ENCODE measurements at regions not wholly inside any gene's neighbourhood (a gene's known extent, or its start where the extent isn't known, plus 50 kb on each side); places are given as distances from the start of the nearest gene placed in this dataset.

DNA sequence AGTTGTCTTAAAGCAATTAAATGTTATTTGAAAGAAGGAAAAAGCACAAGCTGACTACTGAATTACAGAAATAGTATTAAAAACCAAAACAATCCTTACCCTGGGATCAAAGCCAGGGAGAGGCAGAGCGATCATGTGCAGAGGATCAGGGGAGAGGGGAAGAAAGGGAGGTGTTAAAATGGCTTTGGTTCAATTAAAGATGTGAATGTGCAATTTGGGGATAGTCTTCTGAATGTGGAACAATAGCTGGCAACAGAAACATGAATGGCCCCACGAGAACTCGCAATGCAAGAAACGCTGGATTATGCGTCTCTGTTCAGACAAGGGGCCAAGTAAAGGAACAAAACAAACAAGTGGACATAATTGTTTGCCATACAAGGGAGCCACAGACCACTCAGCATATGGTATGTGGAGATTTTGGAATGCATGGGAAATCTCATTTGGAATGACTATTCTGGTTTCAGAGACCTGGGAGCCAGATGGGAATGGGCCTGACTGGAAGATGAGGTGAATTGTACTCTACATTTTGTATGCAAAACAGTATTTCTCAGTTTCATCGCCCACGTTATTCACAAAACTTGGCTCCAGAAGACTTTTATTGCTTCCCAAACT lies 155.4 kb downstream of the SLC4A3 start:
- no peaks in the 10 kb centered on the region for H3K36me3 ChIP-seq (ENCODE audit: control insufficient read depth, low read length)
- H3K4me1 ChIP-seq (ENCODE audit: control insufficient read depth, low read length), result no peaks in the 10 kb centered on the region
- H3K9me2 ChIP-seq (replicated peaks; ENCODE audit: control insufficient read depth, low read length), result no peaks in the 10 kb centered on the region
- H3F3A ChIP-seq (ENCODE audit: control insufficient read depth, insufficient read depth), result no peaks in the 10 kb centered on the region
- no peak overlapping the region for H3K4me3 ChIP-seq (ENCODE audit: low read length)
- H3K27me3 ChIP-seq (ENCODE audit: control insufficient read depth, low read length), result no peaks in the 10 kb centered on the region
- no peaks in the 10 kb centered on the region for H3K79me2 ChIP-seq (ENCODE audit: control insufficient read depth, low read length)
- no peak overlapping the region for H3K27ac ChIP-seq (ENCODE audit: low read depth, low read length)
- TF ChIP-seq, protein P1, sequence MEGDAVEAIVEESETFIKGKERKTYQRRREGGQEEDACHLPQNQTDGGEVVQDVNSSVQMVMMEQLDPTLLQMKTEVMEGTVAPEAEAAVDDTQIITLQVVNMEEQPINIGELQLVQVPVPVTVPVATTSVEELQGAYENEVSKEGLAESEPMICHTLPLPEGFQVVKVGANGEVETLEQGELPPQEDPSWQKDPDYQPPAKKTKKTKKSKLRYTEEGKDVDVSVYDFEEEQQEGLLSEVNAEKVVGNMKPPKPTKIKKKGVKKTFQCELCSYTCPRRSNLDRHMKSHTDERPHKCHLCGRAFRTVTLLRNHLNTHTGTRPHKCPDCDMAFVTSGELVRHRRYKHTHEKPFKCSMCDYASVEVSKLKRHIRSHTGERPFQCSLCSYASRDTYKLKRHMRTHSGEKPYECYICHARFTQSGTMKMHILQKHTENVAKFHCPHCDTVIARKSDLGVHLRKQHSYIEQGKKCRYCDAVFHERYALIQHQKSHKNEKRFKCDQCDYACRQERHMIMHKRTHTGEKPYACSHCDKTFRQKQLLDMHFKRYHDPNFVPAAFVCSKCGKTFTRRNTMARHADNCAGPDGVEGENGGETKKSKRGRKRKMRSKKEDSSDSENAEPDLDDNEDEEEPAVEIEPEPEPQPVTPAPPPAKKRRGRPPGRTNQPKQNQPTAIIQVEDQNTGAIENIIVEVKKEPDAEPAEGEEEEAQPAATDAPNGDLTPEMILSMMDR (IDR thresholded peaks at IDR 0.05; ENCODE audit: low read depth, low read length, poor library complexity, severe bottlenecking), result no peak
- no peak for TF ChIP-seq EZH2phosphoT487 (IDR thresholded peaks at IDR 0.05; ENCODE audit: borderline replicate concordance, low read length)
- no peaks in the 10 kb centered on the region for H4K20me1 ChIP-seq (ENCODE audit: control insufficient read depth, insufficient read depth, low read depth, low read length)
- H3K9me3 ChIP-seq (ENCODE audit: control insufficient read depth, insufficient read depth, low read length), result no peaks in the 10 kb centered on the region
- no peak overlapping the region for H3K4me2 ChIP-seq (ENCODE audit: low read length)

DNA sequence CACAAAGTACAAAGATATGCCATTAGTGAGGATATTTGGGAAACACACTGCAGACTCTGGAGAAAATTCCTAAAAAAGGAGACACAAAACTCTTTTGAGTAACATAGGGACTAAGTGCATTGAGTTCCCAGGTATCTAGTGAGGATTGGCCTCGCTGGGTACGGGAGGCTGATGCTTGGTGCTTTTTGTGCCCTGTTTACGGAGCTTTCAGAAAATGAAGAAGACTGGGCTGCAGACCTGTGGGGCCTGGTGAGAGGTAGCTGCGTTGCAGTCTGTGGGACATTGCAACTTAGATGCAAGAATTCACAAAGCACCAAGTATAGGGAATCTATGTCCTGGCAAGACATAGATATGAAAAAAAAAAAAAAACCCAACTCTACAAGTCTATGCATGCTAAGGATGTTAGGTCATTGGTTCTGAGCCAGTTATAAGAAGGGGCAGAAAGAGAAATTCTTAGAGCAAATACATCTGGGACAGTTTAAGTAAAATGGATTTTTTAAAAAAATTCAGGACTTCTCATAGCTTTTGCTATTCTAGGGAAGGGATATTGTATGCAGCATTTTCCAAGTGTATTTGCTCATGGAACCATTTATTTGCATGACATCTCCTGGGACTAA lies 156.0 kb downstream of the SLC4A3 start:
- TF ChIP-seq, protein P1 (IDR thresholded peaks at IDR 0.05; ENCODE audit: low read depth, low read length, poor library complexity, severe bottlenecking), result no peak
- no peak for TF ChIP-seq EZH2phosphoT487 (IDR thresholded peaks at IDR 0.05; ENCODE audit: borderline replicate concordance, low read length)
- Histone ChIP-seq H3K4me1 (ENCODE audit: control insufficient read depth, low read length) (no peaks in the 10 kb centered on the region), H3F3A (ENCODE audit: control insufficient read depth, insufficient read depth) (no peaks in the 10 kb centered on the region)

DNA sequence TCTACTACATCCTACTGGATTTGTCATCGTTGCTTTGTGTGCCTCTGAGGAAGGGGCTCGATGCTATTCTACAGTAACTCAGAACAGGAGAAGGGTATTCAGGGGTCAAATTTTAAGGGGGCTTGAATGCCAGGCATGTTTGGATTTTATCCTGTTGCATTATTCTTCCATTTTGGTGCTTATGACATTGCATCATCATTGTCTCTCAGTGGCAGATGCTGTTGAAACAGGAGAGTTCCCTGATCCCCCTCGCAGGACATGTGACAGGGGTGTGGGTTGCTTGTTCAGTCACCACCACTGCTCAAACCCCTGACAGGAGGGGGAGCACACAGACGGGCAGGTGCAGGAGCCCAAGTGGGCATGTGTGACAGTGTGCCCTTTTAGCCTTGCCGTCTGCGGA lies 156.7 kb downstream of the SLC4A3 start:
- Histone ChIP-seq H3K27ac (ENCODE audit: low read depth, low read length) (no peak overlapping the region), H4K20me1 (ENCODE audit: control insufficient read depth, insufficient read depth, low read depth, low read length) (no peaks in the 10 kb centered on the region), H3F3A (ENCODE audit: control insufficient read depth, insufficient read depth) (no peaks in the 10 kb centered on the region), H3K9me3 (ENCODE audit: control insufficient read depth, insufficient read depth, low read length) (no peaks in the 10 kb centered on the region), H3K4me2 (ENCODE audit: low read length) (no peak overlapping the region), H3K27me3 (ENCODE audit: control insufficient read depth, low read length) (no peaks in the 10 kb centered on the region), H3K36me3 (ENCODE audit: control insufficient read depth, low read length) (no peaks in the 10 kb centered on the region), H3K9me2 (replicated peaks; ENCODE audit: control insufficient read depth, low read length) (no peaks in the 10 kb centered on the region), H3K4me1 (ENCODE audit: control insufficient read depth, low read length) (no peaks in the 10 kb centered on the region), H3K4me3 (ENCODE audit: low read length) (no peak overlapping the region), H3K79me2 (ENCODE audit: control insufficient read depth, low read length) (no peaks in the 10 kb centered on the region)
- TF ChIP-seq, protein P1 (IDR thresholded peaks at IDR 0.05; ENCODE audit: low read depth, low read length, poor library complexity, severe bottlenecking), result no peak
- no peak for TF ChIP-seq EZH2phosphoT487 (IDR thresholded peaks at IDR 0.05; ENCODE audit: borderline replicate concordance, low read length)

More for the DNA sequence above, 156.0 kb downstream of the SLC4A3 start:
- H3K27ac ChIP-seq (ENCODE audit: low read depth, low read length), result no peak overlapping the region
- no peaks in the 10 kb centered on the region for H3K9me3 ChIP-seq (ENCODE audit: control insufficient read depth, insufficient read depth, low read length)
- H3K9me2 ChIP-seq (replicated peaks; ENCODE audit: control insufficient read depth, low read length), result no peaks in the 10 kb centered on the region
- H3K79me2 ChIP-seq (ENCODE audit: control insufficient read depth, low read length), result no peaks in the 10 kb centered on the region
- H3K27me3 ChIP-seq (ENCODE audit: control insufficient read depth, low read length), result no peaks in the 10 kb centered on the region
- H3K4me3 ChIP-seq (ENCODE audit: low read length), result no peak overlapping the region
- H3K36me3 ChIP-seq (ENCODE audit: control insufficient read depth, low read length), result no peaks in the 10 kb centered on the region
- H4K20me1 ChIP-seq (ENCODE audit: control insufficient read depth, insufficient read depth, low read depth, low read length), result no peaks in the 10 kb centered on the region
- no peak overlapping the region for H3K4me2 ChIP-seq (ENCODE audit: low read length)
